ENCODE measurements at regions not wholly inside any gene's neighbourhood (a gene's known extent, or its start where the extent isn't known, plus 50 kb on each side); places are given as distances from the start of the nearest gene placed in this dataset.

GRCh38 chr22:46098525-46099475 lies 51.5 kb upstream of the PPARA start:
- no peak overlapping the region for H3K4me3 ChIP-seq (ENCODE audit: low read depth, low read length)
- no peak for DNase-seq (ENCODE audit: low read depth)

DNA sequence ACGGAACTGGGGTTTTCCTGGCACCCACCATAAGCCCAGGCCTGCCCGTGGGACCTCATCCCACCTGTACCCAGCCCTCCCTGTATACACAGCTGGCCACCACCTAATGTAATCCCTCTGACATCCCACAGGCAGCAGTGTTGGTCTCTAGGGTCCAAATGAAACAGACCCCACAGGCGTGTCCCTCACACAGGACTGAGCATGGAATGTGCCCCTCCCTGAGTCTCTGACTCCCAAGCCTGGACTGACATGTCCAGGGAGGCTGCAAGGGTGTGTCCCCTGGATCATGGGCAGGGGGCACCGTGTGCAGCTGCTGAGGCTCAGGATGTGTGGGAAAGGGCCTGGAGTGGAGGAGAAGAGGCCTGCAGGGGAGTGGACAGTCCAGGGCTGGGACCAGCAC lies 50.6 kb upstream of the PPARA start:
- no peak for DNase-seq (ENCODE audit: low read depth)
- no peak overlapping the region for H3K4me3 ChIP-seq (ENCODE audit: low read depth, low read length)

GRCh38 chr22:46100401-46101105 lies 49.8 kb upstream of the PPARA start:
- no peak overlapping the region for H3K4me3 ChIP-seq (ENCODE audit: low read depth, low read length)
- no peak for DNase-seq (ENCODE audit: low read depth)

Measured in skeletal muscle cell (primary cell).